A204.1 (cell line): ENCODE measurements at regions not wholly inside any gene's neighbourhood (a gene's known extent, or its start where the extent isn't known, plus 50 kb on each side); places are given as distances from the start of the nearest gene placed in this dataset.

Experiments used
- FAIRE-seq: peaks from 2 replicates; lab custom pipeline; 2012; peaks lifted over from hg19 to GRCh38; lab: Jason Lieb, UNC

DNA sequence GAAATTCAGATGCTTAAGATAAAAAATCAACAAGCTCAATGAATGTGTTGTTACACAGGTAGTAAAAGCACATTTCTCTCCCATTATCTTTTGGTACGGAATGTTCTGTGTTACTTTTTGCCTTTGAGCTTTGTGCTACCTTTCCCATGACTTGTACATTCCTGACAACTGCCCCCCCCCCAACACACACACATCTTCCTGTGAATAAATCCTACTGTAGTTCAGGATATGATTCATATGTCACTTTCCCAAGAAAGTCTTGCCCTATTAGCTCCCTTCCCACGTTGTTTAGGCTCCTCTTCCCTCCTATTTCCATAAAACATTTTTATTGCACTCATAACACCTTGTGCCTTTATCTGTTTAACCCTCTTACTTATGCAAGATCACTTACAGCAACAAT lies 442.6 kb upstream of the LRATD1 start:
- FAIRE-seq = no peak

DNA sequence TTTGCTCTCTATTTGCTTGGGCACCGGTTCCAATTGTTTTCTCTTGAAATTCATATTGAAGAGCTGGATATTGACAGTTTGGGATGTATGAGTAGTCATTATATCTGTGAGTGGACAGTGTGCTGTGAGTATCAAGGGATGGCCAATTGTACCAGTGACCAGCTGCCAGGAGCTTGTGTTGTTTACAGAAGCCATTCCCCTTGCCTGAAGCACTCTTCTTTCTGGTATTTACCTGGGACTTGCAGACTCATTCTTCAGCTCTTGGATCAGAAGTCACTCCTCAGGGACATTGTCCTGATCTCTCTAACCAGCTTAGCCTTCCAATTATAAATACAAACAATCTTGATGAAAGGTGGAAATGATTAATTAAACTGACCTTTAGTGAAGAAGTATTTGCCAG lies 438.3 kb upstream of the LRATD1 start:
- FAIRE-seq = no peak

DNA sequence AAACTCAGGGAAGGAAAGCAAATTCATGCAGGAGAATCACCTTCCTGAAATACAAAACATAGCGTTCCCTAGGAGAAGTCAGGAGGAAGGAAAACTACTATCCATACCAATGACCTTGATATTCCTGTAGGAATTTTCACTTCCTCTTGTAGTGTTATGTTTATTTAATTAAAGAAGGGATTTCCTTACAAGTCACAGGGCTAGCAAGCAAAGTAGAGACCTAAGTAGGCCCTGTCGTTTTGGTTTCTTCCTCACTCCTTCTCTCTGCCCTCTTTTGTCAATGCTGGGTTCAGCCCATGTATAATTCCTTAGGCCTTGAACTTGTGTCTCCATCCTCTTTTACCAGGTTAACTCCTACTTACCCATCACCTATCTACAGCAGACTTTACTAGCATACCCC lies 435.2 kb upstream of the LRATD1 start:
- FAIRE-seq = no peak

DNA sequence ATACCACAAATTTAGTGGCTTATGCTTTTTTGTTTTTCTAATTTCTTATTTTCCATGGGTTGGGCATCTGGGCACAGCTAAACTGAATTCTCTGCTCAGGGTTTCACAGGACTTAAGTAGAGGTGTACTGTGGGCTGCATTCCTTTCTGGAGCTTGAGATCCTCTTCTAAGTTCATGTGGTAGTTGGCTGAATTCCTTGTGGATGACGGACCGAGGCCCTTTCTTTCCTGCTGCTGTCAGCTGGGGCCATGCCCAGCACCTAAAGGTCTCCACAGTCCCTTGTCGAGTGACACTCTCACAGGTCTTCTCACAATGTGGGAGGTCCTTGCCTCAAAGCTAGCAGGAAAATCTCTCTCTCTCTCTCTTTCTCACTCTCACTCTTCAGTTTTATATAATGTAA lies 433.5 kb upstream of the LRATD1 start:
- FAIRE-seq = no peak

DNA sequence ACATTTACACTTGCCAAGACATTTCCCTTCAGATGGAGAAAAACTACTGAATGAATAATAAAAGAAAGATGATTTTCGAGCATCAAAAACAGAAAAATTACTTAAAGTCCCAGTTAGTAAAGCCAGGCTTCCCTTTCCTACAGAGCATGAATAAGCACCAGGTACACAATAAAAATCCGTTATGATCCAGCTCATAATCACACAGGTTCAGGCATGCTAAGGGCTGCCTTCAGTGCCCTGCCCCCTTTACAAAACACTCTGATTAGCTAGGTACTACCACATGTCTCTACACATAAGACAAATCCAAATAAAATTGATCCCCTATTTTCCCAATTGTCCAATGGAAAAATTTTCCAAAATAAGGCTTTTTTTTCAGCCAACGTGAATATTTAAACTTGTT lies 413.2 kb upstream of the LRATD1 start:
- FAIRE-seq = no peak

DNA sequence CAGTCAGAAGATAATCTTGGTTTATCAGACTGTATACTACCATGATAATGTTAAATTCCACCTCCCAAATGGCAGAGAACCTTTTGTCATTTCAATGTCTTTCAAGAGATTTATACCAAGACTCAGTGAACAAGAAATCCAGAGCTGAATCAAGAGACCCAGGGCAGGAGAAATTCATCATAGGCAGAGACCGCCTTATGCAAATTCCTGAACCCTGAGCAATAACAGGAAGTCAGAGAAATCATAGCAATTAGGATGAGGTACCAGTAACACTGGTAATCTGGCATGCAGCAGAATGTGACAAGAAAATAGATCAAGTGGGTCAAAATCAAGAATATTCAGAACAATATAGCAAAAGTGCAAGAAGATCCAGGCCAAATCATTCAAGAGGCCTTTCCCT lies 412.4 kb upstream of the LRATD1 start:
- no peak for FAIRE-seq

DNA sequence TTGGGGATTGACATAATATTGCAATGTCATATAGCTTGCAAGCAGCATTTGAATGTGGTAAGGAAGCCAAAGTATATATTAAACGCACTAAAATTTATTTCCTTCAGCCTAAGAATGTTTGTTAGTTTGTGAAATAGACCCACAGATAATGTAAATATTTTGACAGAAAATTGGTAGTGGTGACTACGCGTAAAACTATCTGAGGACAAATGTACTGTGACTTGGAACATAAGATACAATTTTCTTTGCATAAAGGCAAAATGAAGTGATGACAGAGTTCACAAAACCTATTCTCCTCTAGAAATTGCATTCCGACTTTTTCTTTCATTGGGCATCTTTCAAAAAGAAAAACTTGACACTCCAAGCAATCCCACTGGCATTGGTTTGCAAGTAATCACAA lies 411.1 kb upstream of the LRATD1 start:
- no peak for FAIRE-seq

DNA sequence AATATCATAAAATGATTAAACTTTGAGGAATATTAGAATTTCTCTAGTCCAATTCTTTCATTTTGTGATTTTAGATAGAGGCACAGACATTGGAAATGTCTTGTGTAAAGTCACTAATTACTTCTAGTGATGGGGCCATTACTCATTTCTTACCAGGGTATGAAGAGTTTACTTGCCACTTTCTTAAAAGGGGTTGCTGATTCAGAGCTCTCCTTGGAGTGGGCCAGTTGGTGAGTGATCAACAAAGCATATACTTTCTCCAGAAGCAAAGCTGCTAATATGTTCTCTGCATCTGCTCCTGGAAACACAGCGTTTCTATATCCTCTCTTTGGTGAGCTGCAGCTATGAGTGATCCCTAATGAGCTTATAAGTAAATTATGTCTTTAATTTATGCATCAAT lies 408.9 kb upstream of the LRATD1 start:
- no peak for FAIRE-seq

DNA sequence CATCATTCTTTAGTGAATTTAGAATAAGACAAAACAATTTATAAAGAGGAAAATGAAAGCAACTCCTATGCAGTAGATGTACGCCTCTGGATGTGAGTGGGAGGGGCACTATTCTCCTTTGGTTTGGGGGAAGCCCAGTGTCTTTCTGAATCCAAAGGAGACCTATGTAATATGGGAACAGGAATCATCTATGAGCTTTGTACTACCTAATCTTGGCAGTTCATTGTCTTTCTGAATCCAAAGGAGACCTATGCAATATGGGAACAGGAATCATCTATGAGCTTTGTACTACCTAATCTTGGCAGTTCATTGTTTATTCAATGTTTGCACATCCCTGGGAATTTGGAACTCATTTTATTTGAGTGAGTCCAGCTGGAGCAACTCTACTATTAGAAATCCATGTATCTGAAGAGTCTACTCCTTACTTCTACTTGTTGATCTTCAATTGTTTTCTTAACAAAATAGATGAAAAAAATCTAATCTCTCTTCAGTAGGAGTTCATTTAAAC lies 401.1 kb upstream of the LRATD1 start:
- FAIRE-seq = no peak

DNA sequence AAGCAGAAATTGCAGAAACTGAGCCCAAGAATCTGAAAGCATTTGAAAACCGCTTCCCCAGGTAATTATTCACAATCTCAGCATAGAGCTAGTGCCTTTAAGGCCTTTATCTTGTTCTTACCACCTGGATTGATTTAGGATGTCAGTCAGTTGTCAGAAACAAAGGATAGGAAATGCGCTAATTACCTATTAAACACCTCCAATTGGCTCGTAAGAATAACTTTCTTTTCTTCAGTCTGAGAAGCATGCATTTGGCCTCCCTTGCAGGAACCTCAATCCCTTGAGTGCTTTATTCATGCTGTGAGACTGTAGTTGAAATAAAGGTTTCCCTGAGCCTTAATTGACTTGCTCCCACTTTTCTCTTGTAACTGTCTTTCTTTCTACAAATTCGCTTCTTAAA lies 400.3 kb upstream of the LRATD1 start:
- FAIRE-seq = no peak

DNA sequence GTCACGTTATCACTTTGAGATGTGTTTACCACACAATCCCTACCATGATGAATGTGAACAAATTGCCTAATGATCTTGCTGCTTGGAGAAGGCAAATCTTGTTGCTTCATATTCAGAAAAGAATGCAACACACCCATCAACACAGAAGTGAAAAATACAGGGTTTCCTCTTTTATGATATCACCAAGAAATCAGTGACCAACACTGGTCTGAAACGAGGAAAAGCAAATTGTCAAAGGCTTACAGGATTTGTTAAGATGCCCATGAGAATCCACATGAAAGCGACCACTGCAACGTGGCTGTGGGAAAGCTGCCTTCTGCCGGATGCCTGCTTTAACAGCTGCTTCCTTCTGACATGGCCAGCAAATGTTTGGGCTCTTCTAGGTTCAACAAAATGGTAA lies 397.6 kb upstream of the LRATD1 start:
- FAIRE-seq = no peak

DNA sequence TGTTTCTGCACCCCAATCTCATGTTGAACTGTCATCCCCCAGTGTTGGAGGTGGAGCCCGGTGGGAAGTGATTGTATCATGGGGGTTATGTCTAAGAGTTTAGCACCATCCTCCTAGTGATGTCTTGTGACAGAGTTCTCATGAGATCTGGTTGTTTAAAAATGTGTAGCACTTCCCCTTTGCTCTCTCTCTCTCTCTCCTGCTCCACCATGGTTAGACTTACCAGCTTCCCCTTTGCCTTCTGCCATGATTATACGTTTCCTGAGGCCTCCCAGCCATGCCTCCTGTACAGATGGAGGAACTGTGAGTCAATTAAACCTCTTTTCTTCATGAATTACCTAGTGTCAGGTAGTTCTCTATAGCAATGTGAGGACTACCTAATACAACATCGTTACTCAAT lies 396.9 kb upstream of the LRATD1 start:
- FAIRE-seq = no peak

DNA sequence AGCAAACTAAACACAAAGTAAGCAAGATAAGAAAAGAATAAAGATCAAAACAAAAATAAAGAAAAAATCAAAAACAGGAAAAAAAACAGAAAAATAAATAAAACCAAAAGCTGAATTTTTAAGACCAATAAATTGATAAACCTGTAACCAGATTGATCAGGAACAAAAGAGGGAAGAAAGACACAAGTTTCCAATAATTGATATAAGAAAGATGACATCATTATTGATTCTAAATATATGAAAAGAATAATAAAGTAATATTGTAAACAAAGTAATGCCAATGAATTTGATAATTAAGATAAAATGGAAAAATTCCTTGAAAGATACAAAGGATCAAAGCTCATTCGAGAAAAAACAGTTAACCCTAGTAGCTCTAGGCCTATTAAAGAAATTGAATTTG lies 394.6 kb upstream of the LRATD1 start:
- peak; percentile 80 for FAIRE-seq

DNA sequence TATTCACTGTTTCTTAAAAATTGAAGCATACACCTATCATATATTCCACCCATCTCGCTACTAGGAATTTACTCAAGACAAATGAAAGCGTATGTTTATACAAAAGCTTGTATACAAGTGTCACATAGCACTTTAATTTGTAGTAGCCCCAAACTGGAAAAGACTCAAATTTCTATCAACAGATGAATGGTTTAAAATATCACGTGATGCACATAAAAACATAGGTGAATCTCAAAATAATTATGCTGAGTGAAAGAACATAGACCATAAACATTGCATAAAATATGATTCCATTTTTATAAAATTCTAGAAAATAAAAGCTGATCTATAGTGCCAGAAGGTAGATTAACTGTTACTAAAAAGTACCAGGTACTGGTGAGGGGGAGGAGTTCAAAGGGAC lies 392.9 kb upstream of the LRATD1 start:
- FAIRE-seq = no peak

DNA sequence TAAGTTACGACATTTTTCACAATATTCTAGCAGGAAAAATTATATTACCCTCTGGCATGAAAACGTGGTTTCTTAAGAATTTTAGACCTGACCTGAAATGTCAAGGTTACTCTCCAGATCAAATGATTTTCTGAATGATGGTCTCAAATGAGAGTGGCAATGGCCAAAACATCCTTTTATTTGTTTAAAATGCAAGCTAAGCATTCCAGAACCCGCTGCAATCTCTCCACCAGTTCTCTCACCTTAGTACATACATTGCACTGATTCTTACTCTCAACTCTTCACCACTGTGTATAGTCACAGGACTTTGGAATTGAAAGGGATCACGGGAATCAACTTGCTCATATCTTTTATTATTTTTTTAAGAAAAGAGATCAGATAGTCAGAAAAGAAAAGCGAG lies 391.6 kb upstream of the LRATD1 start:
- FAIRE-seq = no peak

DNA sequence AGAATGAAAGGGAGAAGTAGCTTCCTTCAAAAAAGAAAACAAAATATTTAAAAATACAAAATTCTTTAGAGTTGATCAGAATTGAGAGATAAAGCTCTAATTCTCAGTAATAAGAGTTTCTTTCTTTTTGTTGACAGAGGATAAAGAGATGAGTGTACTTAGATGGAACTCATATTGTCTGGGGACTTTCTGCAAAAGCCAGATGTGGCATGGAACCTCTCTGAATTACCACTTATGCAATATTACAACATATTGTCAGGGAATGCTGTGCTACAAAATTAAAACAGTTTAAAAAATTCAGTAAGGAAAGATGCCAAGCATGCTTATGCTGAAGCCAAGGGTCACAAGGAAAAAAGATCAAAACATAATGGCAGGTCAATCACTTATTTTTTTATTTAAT lies 386.6 kb upstream of the LRATD1 start:
- no peak for FAIRE-seq

DNA sequence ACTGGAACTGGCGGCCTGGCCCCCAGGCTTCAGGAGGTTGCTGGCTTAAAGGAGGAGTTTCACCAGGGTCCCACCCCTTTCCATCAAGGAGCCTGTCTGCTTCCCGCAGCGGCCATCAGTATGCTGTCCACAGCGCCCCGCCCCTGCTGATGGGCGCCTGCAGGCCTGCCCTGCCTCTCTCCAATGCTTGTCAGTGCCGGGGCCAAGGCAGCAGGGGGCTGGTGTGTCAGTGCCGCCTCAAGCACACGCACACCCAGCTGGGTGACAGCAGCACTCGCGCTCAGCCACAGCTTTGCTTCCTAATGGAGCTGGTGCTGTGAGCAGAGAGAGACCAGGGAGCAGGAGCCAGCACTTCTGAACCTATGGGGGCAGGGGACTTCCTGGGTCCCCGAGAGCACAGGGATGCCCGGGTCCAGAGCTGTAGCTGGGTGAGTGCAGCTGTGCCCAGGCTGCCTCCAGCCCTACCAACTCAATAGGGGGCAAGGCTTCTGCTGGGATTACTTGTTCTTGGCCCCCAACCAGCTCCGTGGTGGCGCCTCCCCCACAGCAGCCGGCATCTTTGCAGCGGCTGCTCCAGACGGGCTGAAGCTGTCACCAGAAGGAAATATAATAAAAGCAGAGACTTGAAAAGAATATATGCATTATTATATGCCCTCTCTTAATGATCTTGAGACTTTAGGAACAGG lies 377.2 kb upstream of the LRATD1 start:
- no peak for FAIRE-seq

DNA sequence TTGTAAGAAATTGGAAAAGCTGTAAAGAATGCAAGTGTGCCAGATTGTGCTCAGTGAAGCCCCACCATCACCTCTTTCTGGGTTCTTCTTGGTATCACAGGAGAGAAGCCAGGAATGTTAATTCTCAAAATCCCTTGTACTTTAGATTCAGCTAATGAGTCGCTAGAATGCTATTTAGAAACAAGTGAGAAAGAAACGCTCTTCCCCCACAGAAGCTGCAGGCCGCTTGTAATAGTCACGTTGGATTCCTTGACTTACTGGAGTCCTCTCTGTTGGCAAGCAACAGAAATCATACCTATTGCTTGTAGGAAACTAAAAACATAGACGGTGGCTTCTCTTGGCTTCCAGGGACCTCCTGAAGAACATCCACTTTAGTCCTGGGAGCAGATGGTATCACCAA lies 375.6 kb upstream of the LRATD1 start:
- FAIRE-seq = no peak

DNA sequence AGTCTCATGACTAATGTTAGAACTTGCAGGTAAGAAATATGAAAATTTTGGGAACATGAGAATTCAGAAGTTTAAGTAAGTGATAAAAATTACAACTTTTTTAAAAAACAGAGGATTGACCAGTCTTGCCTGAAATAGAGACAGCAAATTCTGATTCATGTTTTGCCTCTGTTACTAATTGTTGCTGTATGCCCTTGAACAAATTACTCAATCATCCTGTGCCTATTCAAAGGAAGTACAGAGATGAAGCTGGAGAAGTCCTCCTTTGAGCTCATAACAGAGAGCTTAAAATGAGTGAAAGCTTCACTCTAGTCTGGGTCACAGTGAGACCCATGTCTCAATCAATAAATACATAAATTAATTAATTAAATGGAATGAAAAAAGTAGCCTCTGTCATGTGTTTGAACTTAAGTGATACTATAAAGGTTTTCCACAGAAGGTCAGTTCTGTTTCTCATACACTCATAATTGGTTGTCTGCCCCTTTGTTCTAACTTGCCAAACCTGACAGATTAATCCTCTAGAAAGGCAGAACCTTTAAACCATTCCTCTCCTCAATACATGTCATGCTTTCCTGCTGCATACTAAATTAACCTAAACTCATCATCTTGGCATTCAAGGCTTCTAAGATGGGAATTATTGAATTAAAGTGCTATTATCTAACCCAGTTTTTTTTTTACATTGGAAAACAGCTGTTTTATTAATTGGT lies 374.6 kb upstream of the LRATD1 start:
- no peak for FAIRE-seq

DNA sequence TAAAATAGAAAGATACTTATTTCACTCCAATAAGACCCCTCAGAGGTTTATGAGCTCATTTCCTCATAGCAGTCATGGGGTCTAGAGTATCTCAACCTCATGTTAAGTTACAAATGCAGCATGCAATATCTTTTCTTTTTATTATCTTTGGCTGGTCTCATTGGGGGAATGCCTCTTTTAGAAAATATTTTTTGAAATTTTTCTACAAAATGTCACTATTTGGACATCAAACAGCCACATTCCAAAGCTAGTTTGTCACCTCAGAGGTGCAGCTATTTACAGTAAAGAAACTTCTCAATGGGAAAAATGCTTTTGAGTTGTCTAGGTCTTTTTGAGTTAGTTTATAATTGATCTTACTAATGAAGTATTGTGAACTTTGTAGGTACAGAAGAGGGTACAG lies 370.7 kb upstream of the LRATD1 start:
- FAIRE-seq = no peak

DNA sequence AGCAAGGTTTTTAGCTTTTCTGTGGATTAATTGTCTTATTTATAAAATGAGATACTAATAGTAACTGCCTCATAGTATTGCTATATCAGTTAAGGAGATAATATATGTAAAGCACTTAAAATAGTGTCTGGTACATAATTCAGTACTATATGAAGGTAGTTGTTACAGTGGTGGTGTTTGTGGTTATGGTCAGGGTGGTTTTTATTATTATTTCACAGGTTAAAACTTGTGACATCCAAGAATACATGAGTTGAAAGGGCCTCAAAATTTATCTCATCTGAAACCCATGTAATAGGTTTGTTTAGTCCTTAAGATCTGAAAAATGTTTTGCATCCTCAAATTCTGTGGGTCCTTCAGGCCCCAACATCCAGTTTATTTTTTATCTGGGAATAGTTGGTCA lies 369.5 kb upstream of the LRATD1 start:
- no peak for FAIRE-seq

DNA sequence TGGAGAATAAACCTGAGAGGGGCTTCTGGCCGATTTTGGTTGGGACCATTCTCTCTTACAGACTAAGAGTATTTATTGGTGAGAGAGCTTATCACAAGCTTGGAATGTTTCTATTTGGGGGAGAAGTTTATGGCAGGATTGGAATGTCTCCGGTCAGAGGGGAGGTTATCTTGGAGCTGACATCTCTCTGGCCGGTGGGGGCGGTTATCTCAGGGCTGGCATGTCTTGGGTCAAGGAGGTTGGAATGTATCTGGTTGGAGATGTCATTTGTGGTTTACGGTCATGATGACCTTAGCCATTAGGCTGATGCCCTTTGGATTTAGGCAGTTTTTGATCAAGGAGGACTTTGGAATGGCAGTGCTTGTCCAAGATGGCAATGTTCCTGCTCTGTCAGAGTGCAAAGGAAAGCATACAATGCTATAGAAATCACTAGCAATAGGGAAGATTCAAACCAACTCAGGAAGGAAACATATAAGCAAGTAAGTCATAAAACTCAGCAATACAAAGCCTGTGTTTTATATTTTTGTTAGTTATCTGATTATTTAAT lies 362.4 kb upstream of the LRATD1 start:
- FAIRE-seq = no peak

DNA sequence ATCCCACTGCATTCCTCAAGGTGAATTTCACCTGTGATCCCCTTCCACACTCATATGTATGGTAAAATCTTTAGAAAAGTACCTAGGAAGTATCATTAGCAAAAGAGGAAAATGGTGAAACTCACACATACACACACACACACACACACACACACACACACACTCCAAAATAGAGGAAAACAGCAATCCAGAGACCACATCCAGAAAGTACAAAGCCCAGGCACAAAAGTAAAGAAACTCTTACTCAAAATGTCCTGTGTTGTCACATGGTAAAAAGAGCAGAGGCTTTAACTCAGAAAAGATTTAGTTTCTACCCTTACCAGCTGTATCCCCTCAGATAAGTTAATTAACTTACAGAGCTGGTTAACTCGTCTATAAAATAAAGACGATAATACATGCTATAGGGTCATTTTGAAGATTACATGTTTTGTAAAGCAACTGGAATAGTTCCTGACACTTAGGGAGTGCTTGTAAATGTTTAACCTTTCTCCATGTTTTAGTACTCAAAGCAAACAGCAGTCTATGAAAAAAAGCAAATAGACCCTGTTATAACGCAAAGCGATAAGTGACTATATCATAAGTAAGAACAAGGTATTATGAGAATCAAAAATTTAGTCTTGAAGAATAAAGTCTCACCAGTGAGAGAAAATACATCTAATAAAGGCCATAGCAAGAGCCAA lies 360.0 kb upstream of the LRATD1 start:
- no peak for FAIRE-seq
